Mesenchymal stem cell (in vitro differentiated cells and primary cell): ENCODE measurements at regions not wholly inside any gene's neighbourhood (a gene's known extent, or its start where the extent isn't known, plus 50 kb on each side); places are given as distances from the start of the nearest gene placed in this dataset.

Experiments
- DNase-seq: peaks from one replicate; pipeline ENCODE4 v3.0.0-alpha.2; 2013
- H2AFZ ChIP-seq: one replicate; pipeline ENCODE4 v1.6.1; 2013; ENCODE audit warnings: low read depth, mild to moderate bottlenecking, control low read depth, inconsistent platforms, low read length, moderate library complexity
- H2AK5ac ChIP-seq: 2 replicates; pipeline ENCODE4 v1.6.1; 2013; ENCODE audit warnings: low read length, moderate library complexity, mild to moderate bottlenecking, inconsistent platforms; ENCODE audit not compliant: severe bottlenecking
- H2BK120ac ChIP-seq: one replicate; pipeline ENCODE4 v1.6.1; 2013; ENCODE audit warnings: low read depth, mild to moderate bottlenecking, inconsistent platforms, low read length, moderate library complexity
- H2BK12ac ChIP-seq, 2 experiments: one replicate each; pipeline ENCODE4 v1.6.1; 2013; ENCODE audit warnings: inconsistent platforms in 2 of 2, low read length in 2 of 2, mild to moderate bottlenecking in 2 of 2, moderate library complexity in 2 of 2, control low read depth in 1 of 2
- H2BK15ac ChIP-seq: one replicate; pipeline ENCODE4 v1.6.1; 2013; ENCODE audit warnings: mild to moderate bottlenecking, low read depth, inconsistent platforms; ENCODE audit not compliant: poor library complexity, severe bottlenecking
- H2BK5ac ChIP-seq: 2 replicates; pipeline ENCODE4 v1.6.1; 2013; ENCODE audit warnings: low read depth, mild to moderate bottlenecking, low read length, control low read depth, inconsistent platforms; ENCODE audit not compliant: poor library complexity, severe bottlenecking
- H3K14ac ChIP-seq, 2 experiments: one replicate each; pipeline ENCODE4 v1.6.1; 2013; ENCODE audit warnings: inconsistent platforms in 2 of 2, low read length in 2 of 2, control low read depth in 1 of 2, mild to moderate bottlenecking in 1 of 2, moderate library complexity in 1 of 2
- H3K18ac ChIP-seq, 2 experiments: one replicate each; pipeline ENCODE4 v1.6.1; 2013; ENCODE audit warnings: inconsistent platforms in 2 of 2, low read length in 2 of 2, control low read depth in 1 of 2, low read depth in 1 of 2, mild to moderate bottlenecking in 1 of 2
- H3K23ac ChIP-seq, 2 experiments: one replicate each; pipeline ENCODE4 v1.6.1; 2013; ENCODE audit warnings: inconsistent platforms in 2 of 2, low read length in 2 of 2, mild to moderate bottlenecking in 2 of 2, moderate library complexity in 2 of 2, control low read depth in 1 of 2
- H3K27ac ChIP-seq: 2 replicates; pipeline ENCODE4 v1.5.1; 2013; ENCODE audit warnings: mild to moderate bottlenecking, moderate library complexity, low read length, control low read depth, inconsistent platforms; ENCODE audit not compliant: poor library complexity, severe bottlenecking
- H3K27me3 ChIP-seq, 2 experiments: 2 replicates each; pipeline versions ENCODE4 v1.6.1 to v1.7.0; 2013; ENCODE audit warnings: low read length in 2 of 2, mild to moderate bottlenecking in 2 of 2, moderate library complexity in 2 of 2, control low read depth in 1 of 2, inconsistent platforms in 1 of 2; ENCODE audit not compliant: control insufficient read depth in 1 of 2, insufficient read depth in 1 of 2
- H3K36me3 ChIP-seq, 2 experiments: 2 replicates each; pipeline versions ENCODE4 v1.6.1 to v1.7.0; 2013; ENCODE audit warnings: low read length in 2 of 2, control low read depth in 1 of 2, inconsistent platforms in 1 of 2, low read depth in 1 of 2, mild to moderate bottlenecking in 1 of 2; ENCODE audit not compliant: insufficient read depth in 2 of 2, control insufficient read depth in 1 of 2
- H3K4ac ChIP-seq, 2 experiments: one replicate each; pipeline ENCODE4 v1.6.1; 2013; ENCODE audit warnings: inconsistent platforms in 2 of 2, low read length in 2 of 2, mild to moderate bottlenecking in 2 of 2, moderate library complexity in 2 of 2, control low read depth in 1 of 2, low read depth in 1 of 2
- H3K4me1 ChIP-seq: 2 replicates; pipeline ENCODE4 v1.6.1; 2013; ENCODE audit warnings: low read depth, low read length, control low read depth; ENCODE audit not compliant: control insufficient read depth, insufficient read depth
- H3K4me2 ChIP-seq: 2 replicates; pipeline ENCODE4 v1.6.1; 2013; ENCODE audit warnings: low read length, mild to moderate bottlenecking, inconsistent platforms; ENCODE audit not compliant: poor library complexity, severe bottlenecking
- H3K4me3 ChIP-seq, 2 experiments: 2 replicates each; pipeline versions ENCODE4 v1.5.1 to v1.7.0; 2013; ENCODE audit warnings: low read length in 2 of 2, mild to moderate bottlenecking in 2 of 2, control low read depth in 1 of 2, low read depth in 1 of 2; ENCODE audit not compliant: insufficient read depth in 1 of 2
- H3K79me1 ChIP-seq: replicated peaks from 2 replicates; pipeline ENCODE4 v1.6.1; 2013; ENCODE audit warnings: mild to moderate bottlenecking, control low read depth, low read length, inconsistent platforms; ENCODE audit not compliant: poor library complexity, severe bottlenecking
- H3K9ac ChIP-seq: 2 replicates; pipeline ENCODE4 v1.7.0; 2013; ENCODE audit warnings: mild to moderate bottlenecking, low read length, moderate library complexity
- H3K9me3 ChIP-seq: 2 replicates; pipeline ENCODE4 v1.7.0; 2013; ENCODE audit warnings: mild to moderate bottlenecking, low read length; ENCODE audit not compliant: control insufficient read depth
- H4K8ac ChIP-seq: one replicate; pipeline ENCODE4 v1.6.1; 2013; ENCODE audit warnings: inconsistent platforms, mild to moderate bottlenecking, low read length, moderate library complexity
- H4K91ac ChIP-seq: one replicate; pipeline ENCODE4 v1.6.1; 2013; ENCODE audit warnings: mild to moderate bottlenecking, low read length, inconsistent platforms
- WGBS: methylation state at CpG from one replicate; pipeline ENCODE4 v1.1.7; 2013; ENCODE audit warnings: mixed read lengths; 5-methylcytosine and 5-hydroxymethylcytosine counted together

- no peak overlapping the region for H4K8ac ChIP-seq
- no peak overlapping the region for H3K4me2 ChIP-seq
- no peaks in the 10 kb centered on the region for H3K4me1 ChIP-seq
- H3K18ac ChIP-seq, result no peak overlapping the region
- H3K36me3 ChIP-seq, result no peaks in the 10 kb centered on the region
- H3K9ac ChIP-seq, result no peak overlapping the region
- H3K14ac ChIP-seq, result no peak overlapping the region
- no peaks in the 10 kb centered on the region for H3K9me3 ChIP-seq
- H3K23ac ChIP-seq, result no peak overlapping the region
- H2BK120ac ChIP-seq, result no peak overlapping the region
- H2BK5ac ChIP-seq, result no peak overlapping the region
- H3K27me3 ChIP-seq, result no peaks in the 10 kb centered on the region
- no peaks in the 10 kb centered on the region for H3K79me1 ChIP-seq
- H3K4ac ChIP-seq, result no peak overlapping the region
- no peak for DNase-seq
- no peak overlapping the region for H3K27ac ChIP-seq
- no peak overlapping the region for H3K4me3 ChIP-seq
- no peak overlapping the region for H2AK5ac ChIP-seq
- WGBS, result 82% methylated on average over 2 of the region's 4 CpGs
- H2BK12ac ChIP-seq, result no peak overlapping the region
- H2BK15ac ChIP-seq, result no peak overlapping the region
- H4K91ac ChIP-seq, result no peak overlapping the region
- no peak overlapping the region for H2AFZ ChIP-seq
These were observed 577.7 kb downstream of the KIF4B start for GRCh38 chr5:155591273-155591672.

- no CpG with 5 or more reads among the region's 1 CpG for WGBS
- Histone ChIP-seq H3K9ac (no peak overlapping the region), H2BK120ac (no peak overlapping the region)
These were observed 580.7 kb downstream of the KIF4B start for GRCh38 chr5:155594270-155594669.

DNA sequence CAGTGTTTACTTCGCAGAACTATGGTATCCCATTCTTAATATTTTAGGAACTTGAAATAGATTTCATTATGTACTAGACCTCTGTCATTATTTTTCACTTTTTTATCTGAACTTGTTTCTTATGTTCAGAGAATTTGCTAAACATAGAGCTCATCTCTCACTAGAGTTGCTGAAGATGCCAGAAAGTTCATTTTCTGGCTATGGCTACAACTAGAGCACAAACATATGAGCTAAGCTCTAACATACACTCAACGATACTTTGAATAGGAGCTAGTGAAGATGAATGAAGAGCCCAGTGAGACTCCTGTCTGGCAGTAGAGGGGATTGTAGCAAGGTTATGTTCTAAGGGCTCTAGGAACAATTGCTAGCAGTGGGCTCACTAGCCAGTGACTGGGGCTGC, 582.2 kb downstream of the KIF4B start:
- no peak overlapping the region for H3K9ac ChIP-seq
- H4K91ac ChIP-seq, result no peak overlapping the region
- no peak overlapping the region for H2BK15ac ChIP-seq
- H2AK5ac ChIP-seq, result no peak overlapping the region
- H2BK5ac ChIP-seq, result no peak overlapping the region
- H2BK120ac ChIP-seq, result no peak overlapping the region
- no peaks in the 10 kb centered on the region for H3K27me3 ChIP-seq
- no peak overlapping the region for H3K4me3 ChIP-seq
- H3K9me3 ChIP-seq, result no peaks in the 10 kb centered on the region
- no peaks in the 10 kb centered on the region for H3K79me1 ChIP-seq
- H3K18ac ChIP-seq, result no peak overlapping the region
- no peaks in the 10 kb centered on the region for H3K4me1 ChIP-seq
- H4K8ac ChIP-seq, result no peak overlapping the region
- H3K23ac ChIP-seq, result no peak overlapping the region
- no peak overlapping the region for H2AFZ ChIP-seq
- WGBS, result 86% methylated on average over 1 of the region's 2 CpGs
- no peak overlapping the region for H3K14ac ChIP-seq
- H3K27ac ChIP-seq, result no peak overlapping the region
- H3K4me2 ChIP-seq, result no peak overlapping the region
- H3K36me3 ChIP-seq, result no peaks in the 10 kb centered on the region
- H2BK12ac ChIP-seq, result no peak overlapping the region
- no peak overlapping the region for H3K4ac ChIP-seq
- no peak for DNase-seq

More at GRCh38 chr5:155594270-155594669, 580.7 kb downstream of the KIF4B start:
- Histone ChIP-seq H2AFZ (no peak overlapping the region), H2BK12ac (no peak overlapping the region), H3K79me1 (no peaks in the 10 kb centered on the region), H3K27me3 (no peaks in the 10 kb centered on the region), H4K91ac (no peak overlapping the region), H2AK5ac (no peak overlapping the region), H2BK5ac (no peak overlapping the region), H4K8ac (no peak overlapping the region), H3K27ac (no peak overlapping the region), H2BK15ac (no peak overlapping the region), H3K36me3 (no peaks in the 10 kb centered on the region), H3K18ac (no peak overlapping the region), H3K23ac (no peak overlapping the region), H3K4me1 (no peaks in the 10 kb centered on the region), H3K9me3 (no peaks in the 10 kb centered on the region), H3K14ac (no peak overlapping the region), H3K4ac (no peak overlapping the region), H3K4me2 (no peak overlapping the region), H3K4me3 (no peak overlapping the region)
- DNase-seq, result no peak

DNA sequence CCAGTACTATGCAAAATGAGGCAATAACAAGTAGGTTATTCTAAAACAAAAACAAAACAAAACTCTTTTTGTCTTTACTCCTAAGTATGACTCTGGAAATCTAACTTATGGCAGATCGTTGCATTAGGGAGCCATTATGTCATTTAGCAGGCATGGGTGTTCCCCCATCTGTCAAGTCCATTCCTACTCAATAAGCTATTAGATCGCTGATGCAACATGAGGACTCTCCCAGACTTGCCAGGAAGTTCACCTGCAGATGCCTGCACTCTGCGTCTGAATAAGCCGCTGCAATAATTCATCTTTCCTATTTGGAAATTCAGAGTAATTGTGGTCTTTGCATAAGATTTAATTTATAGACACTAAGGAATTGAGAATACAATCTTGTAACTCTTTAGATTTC, 585.0 kb downstream of the KIF4B start:
- no peaks in the 10 kb centered on the region for H3K27me3 ChIP-seq
- 64% methylated on average over 2 of the region's 4 CpGs for WGBS
- no peak overlapping the region for H3K14ac ChIP-seq
- no peak overlapping the region for H3K4me3 ChIP-seq
- H3K36me3 ChIP-seq, result no peaks in the 10 kb centered on the region
- H3K27ac ChIP-seq, result no peak overlapping the region
- no peaks in the 10 kb centered on the region for H3K9me3 ChIP-seq
- H4K8ac ChIP-seq, result no peak overlapping the region
- H2AFZ ChIP-seq, result no peak overlapping the region
- H3K23ac ChIP-seq, result no peak overlapping the region
- no peaks in the 10 kb centered on the region for H3K4me1 ChIP-seq
- H2BK120ac ChIP-seq, result no peak overlapping the region
- no peak for DNase-seq
- no peak overlapping the region for H3K4ac ChIP-seq
- H3K9ac ChIP-seq, result no peak overlapping the region
- H4K91ac ChIP-seq, result no peak overlapping the region
- H2BK15ac ChIP-seq, result no peak overlapping the region
- no peaks in the 10 kb centered on the region for H3K79me1 ChIP-seq
- no peak overlapping the region for H2BK12ac ChIP-seq
- H2BK5ac ChIP-seq, result no peak overlapping the region
- H3K4me2 ChIP-seq, result no peak overlapping the region
- H3K18ac ChIP-seq, result no peak overlapping the region
- no peak overlapping the region for H2AK5ac ChIP-seq
